ENCODE measurements at regions not wholly inside any gene's neighbourhood (a gene's known extent, or its start where the extent isn't known, plus 50 kb on each side); places are given as distances from the start of the nearest gene placed in this dataset.

GRCh38 chr4:1522606-1523005, 116.4 kb upstream of the NKX1-1 start:
- TF ChIP-seq CTCF (IDR thresholded peaks at IDR 0.05) (no peak), POLR2A (IDR thresholded peaks at IDR 0.05) (no peak)
